ENCODE measurements at regions not wholly inside any gene's neighbourhood (a gene's known extent, or its start where the extent isn't known, plus 50 kb on each side); places are given as distances from the start of the nearest gene placed in this dataset.

DNA sequence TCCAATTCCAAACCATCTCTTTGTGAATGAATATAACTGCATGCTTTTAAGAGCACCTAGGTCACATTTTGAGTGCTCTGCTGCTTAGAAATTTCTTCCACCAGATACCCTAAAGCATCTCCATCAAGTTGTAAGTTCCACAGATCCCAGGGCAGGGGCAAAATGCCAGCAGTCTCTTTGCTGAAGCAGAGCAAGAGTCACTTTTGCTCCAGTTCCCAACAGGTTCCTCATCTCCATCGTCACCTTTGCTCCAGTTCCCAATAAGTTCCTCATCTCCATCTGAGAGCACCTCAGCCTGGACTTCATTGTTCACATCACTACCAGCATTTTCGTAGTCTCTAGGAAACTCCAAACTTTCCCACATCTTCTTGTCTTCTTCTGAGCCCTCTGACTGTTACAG, 116.7 kb upstream of the ALKAL2 start:
- Histone ChIP-seq H2BK5ac (ENCODE audit: low read depth, low read length) (no peak overlapping the region), H3K4me3 (ENCODE audit: extremely low read depth in 1 of 4, insufficient read depth in 2 of 4, low read depth in 3 of 4, low read length in 4 of 4) (no peak overlapping the region), H3K27ac (ENCODE audit: low read depth, low read length) (no peak overlapping the region), H2AFZ (ENCODE audit: low read length) (no peak overlapping the region), H3K4me1 (replicated peaks in 1 of 4; ENCODE audit: control insufficient read depth in 3 of 4, insufficient read depth in 4 of 4, low read length in 3 of 4) (peaks cover 0 to 6% (median 2%) of the 10 kb centered on the region in 4 experiments; a peak in 4 of 7 replicates), H3K79me1 (ENCODE audit: low read depth, low read length) (no peaks in the 10 kb centered on the region), H2BK15ac (ENCODE audit: low read length) (no peak overlapping the region), H2AK5ac (ENCODE audit: low read depth, low read length) (no peak overlapping the region), H2BK20ac (ENCODE audit: low read length) (no peak overlapping the region), H4K8ac (ENCODE audit: extremely low read depth, insufficient read depth, low read length) (no peak overlapping the region), H4K5ac (ENCODE audit: insufficient read length, low read depth, low read length) (no peak overlapping the region), H3K36me3 (ENCODE audit: control insufficient read depth in 2 of 4, insufficient read depth in 4 of 4, low read length in 3 of 4) (no peaks in the 10 kb centered on the region), H3K14ac (ENCODE audit: insufficient read length) (no peak overlapping the region), H3K4ac (replicated peaks; ENCODE audit: insufficient read length, low read depth, low read length) (no peak overlapping the region), H3K23ac (ENCODE audit: insufficient read length) (no peak overlapping the region), H4K20me1 (replicated peaks in 1 of 2; ENCODE audit: control insufficient read depth in 1 of 2, insufficient read depth in 2 of 2, low read length in 2 of 2) (no peaks in the 10 kb centered on the region), H3K9me3 (ENCODE audit: insufficient read depth in 2 of 2, low read depth in 1 of 2, low read length in 1 of 2) (peaks cover 2 to 3% of the 10 kb centered on the region in 2 experiments; a peak in 1 of 4 replicates), H3K18ac (ENCODE audit: extremely low read depth, low read length) (no peak overlapping the region), H4K91ac (replicated peaks; ENCODE audit: insufficient read length, low read length) (no peak overlapping the region), H3K9ac (replicated peaks in 1 of 4; ENCODE audit: extremely low read depth in 1 of 4, low read depth in 3 of 4, low read length in 3 of 4) (no peak overlapping the region), H3K79me2 (ENCODE audit: control insufficient read depth in 1 of 2, insufficient read depth in 2 of 2, low read length in 2 of 2) (no peaks in the 10 kb centered on the region), H3K56ac (replicated peaks; ENCODE audit: insufficient read length, low read depth, low read length) (no peak overlapping the region), H3K27me3 (replicated peaks in 1 of 4; ENCODE audit: control insufficient read depth in 3 of 4, extremely low read depth in 1 of 4, insufficient read depth in 3 of 4, low read length in 3 of 4) (no peaks in the 10 kb centered on the region), H3K4me2 (ENCODE audit: insufficient read depth in 1 of 2, low read depth in 2 of 2, low read length in 2 of 2) (no peak overlapping the region), H2BK12ac (ENCODE audit: low read depth, low read length) (no peak overlapping the region), H2BK120ac (replicated peaks; ENCODE audit: low read depth, low read length) (no peak overlapping the region), H3K23me2 (ENCODE audit: low read depth, low read length) (peaks cover 2% of the 10 kb centered on the region; the same call in 1 of the 2 replicates)
- no peak for DNase-seq (ENCODE audit: low read depth in 1 of 2, low spot score in 2 of 2)
- no peak for FAIRE-seq
- ChIA-PET CTCF (ENCODE audit: partially characterized antibody) (interaction anchor here (0.9 kb wide), 1 partner anchor 12 kb away, joined by 3 read pairs; no protein-coding TSS in a partner anchor), POLR2A (ENCODE audit: partially characterized antibody) (no interaction called here)
- WGBS, 2 experiments (ENCODE audit: extremely low coverage in 1 of 2, insufficient coverage in 1 of 2, insufficient read length in 1 of 2, insufficient replicate concordance in 2 of 2, low coverage in 1 of 2, low lambda C conversion rate in 2 of 2, missing lambda C conversion rate in 1 of 2) = 92% methylated on average over 2 of the region's 2 CpGs; no CpG with 5 or more reads in 1 of the 2 experiments
- no peak for TF ChIP-seq HDAC6 (IDR thresholded peaks at IDR 0.05; ENCODE audit: low read depth, low read length)
- TF ChIP-seq KDM5A (IDR thresholded peaks at IDR 0.05; ENCODE audit: low read length) = no peak
- no peak for TF ChIP-seq BACH1 (IDR thresholded peaks at IDR 0.05; ENCODE audit: low read length)
- TF ChIP-seq RNF2 (IDR thresholded peaks at IDR 0.05; ENCODE audit: borderline replicate concordance, low read depth, low read length, missing control alignments, poor library complexity, severe bottlenecking) = no peak
- TF ChIP-seq CEBPB (IDR thresholded peaks at IDR 0.05; ENCODE audit: low read depth, low read length) = no peak
- no peak for TF ChIP-seq JUN (IDR thresholded peaks at IDR 0.05; ENCODE audit: low read depth, low read length)
- TF ChIP-seq CBX5 (IDR thresholded peaks at IDR 0.05; ENCODE audit: low read depth, low read length) = no peak
- no peak for TF ChIP-seq TEAD4 (IDR thresholded peaks at IDR 0.05; ENCODE audit: low read depth, low read length)
- no peak for TF ChIP-seq CHD2 (IDR thresholded peaks at IDR 0.05; ENCODE audit: low read length)
- no peak for TF ChIP-seq NANOG (IDR thresholded peaks at IDR 0.05; ENCODE audit: insufficient read depth, low read depth, low read length, poor library complexity, severe bottlenecking)
- TF ChIP-seq POLR2AphosphoS5 (IDR thresholded peaks at IDR 0.05; ENCODE audit: low read depth, low read length) = no peak
- no peak for TF ChIP-seq YY1 (IDR thresholded peaks at IDR 0.05; ENCODE audit: low read depth, low read length)
- TF ChIP-seq CTBP2 (IDR thresholded peaks at IDR 0.05; ENCODE audit: borderline replicate concordance, insufficient read depth, insufficient read length, low read length) = no peak
- no peak for TF ChIP-seq BRCA1 (IDR thresholded peaks at IDR 0.05; ENCODE audit: low read depth, low read length)
